GM19025 (cell line): ENCODE measurements at regions not wholly inside any gene's neighbourhood (a gene's known extent, or its start where the extent isn't known, plus 50 kb on each side); places are given as distances from the start of the nearest gene placed in this dataset.
"Not testable (repeated sequence)": the region's sequence is repeated elsewhere in the genome, so short reads cannot be mapped to it uniquely, and the experiment has no call there.

ENCODE experiments used
- ATAC-seq: cut with Tn5 transposase; IDR thresholded peaks from one replicate; pipeline ENCODE4 v1.9.1; 2021; ENCODE audit warnings: mild to moderate bottlenecking, low read depth, moderate library complexity; ENCODE audit not compliant: unreplicated experiment

GRCh38 chr16:82317411-82318167 is 147.6 kb upstream of the MPHOSPH6 start:
- ATAC-seq: no peak

DNA sequence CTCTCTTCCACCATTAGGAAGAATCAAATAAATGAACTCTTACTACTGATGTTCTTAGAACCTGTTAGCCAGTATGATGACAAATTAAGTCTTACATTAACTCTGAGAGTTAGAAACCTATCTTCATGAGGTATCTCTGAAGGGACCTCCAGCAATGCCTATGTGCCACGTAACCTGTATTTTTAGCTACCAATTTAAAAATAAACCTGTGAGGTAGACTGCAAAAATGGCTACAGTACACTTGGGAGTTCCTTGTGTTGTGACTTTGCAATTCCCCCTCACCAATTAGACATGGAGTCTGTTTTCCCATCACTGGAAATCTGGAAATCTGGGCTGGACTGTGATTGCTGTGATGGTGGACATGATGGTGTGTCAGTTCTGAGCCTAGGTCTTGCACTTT is 143.7 kb upstream of the MPHOSPH6 start:
- no peak for ATAC-seq

DNA sequence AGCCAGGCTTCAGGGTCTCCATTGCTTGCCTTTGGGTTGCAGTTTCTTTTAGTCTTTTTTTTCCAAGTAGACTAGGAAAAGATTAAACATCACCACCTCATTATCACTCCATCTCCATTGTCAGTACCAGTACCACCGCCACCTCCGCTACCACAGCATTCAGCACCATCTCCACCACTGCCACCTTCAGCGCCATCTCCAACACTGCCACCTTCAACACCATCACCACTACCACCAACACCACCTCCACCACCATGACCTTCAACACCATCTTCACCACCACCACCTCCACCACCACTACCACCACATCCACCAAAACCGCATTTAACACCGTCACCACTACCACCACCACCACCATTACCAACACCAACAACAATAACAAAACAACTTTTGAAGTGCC is 141.5 kb upstream of the MPHOSPH6 start:
- no peak for ATAC-seq

DNA sequence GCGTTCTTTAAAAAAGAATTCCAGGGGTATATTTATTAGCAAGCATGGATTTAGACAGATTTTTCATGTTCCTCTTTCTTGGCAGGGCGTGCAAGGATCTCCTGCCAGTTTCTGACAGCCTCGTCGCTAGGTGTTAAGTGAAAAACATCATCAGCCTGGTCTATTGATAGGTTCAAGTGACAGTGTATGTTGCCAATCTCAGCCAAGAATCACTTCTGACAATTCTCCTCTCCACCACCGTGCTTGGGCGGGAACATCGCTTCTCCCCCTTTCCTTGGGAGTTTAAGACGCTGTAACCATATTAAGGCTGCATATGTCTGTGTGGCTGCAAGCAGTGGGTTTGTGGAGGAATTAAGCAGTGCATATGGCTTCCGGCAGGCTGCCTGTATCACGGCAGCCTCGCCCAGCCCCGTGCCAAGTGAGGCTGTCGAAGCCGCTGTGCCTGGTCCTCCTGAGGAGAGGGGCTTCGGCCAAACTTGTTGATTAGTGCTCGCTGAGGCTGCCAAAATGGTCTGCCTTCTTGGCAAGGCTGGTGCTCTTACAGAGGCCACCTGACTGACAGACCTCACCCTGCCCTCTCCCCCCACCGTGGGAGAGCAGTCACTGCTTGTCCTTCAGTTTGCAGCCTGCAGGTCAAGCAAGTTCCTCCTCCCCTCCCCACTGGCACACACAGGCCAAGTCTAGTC is 132.2 kb upstream of the MPHOSPH6 start:
- ATAC-seq: no peak

- no peak for ATAC-seq
Observed at GRCh38 chr16:82301146-82301755, 131.2 kb upstream of the MPHOSPH6 start.

GRCh38 chr16:82300374-82300951 is 130.4 kb upstream of the MPHOSPH6 start:
- ATAC-seq: no peak

- ATAC-seq: no peak
Observed at GRCh38 chr16:82298472-82298871, 128.4 kb upstream of the MPHOSPH6 start.

DNA sequence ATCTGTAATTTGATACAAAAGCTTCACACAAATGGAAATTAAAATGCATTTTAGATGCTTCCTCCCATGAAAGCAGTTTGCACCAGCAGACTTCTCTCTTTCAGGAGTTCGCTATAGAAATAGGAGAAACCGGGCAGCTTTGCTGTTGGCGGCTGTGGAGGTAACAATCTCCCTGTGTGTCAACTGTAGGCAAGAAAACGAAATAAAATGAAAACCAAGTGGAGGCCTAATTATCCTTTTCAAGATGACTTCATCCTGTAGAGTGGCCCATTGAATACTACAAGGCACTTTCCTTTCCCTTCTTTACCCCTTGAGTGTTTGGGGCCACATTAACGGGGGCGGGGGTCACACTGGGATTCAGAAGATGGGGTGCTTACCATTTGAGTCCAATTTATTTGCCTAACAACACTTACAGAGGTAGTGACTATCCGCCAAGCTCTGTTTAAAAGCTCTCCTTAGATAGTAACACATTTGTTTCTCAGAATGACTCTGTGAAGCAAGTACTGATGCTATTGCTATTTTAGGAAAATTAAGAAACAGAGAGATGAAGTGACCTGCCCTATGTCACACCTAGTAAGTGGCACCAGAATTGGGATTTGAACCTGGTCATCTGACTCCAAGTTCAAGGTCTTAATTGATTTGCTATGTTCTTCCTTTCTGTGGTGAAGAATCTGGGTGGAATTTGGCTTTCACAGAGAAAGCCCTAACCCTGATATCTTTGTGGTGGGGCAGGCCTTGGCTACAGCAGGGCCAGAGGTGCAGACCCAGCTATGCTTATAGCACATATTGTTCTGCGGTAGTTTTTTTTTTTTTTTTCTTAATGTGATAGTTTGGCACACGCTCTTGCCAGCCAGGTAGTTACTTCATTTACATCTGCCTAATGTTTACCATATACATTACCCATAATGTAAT is 125.5 kb upstream of the MPHOSPH6 start:
- no peak for ATAC-seq

GRCh38 chr16:82293671-82294070 is 123.6 kb upstream of the MPHOSPH6 start:
- ATAC-seq: no peak

GRCh38 chr16:82287937-82288336 is 117.9 kb upstream of the MPHOSPH6 start:
- no peak for ATAC-seq

GRCh38 chr16:82282662-82283061 is 112.6 kb upstream of the MPHOSPH6 start:
- ATAC-seq: no peak

DNA sequence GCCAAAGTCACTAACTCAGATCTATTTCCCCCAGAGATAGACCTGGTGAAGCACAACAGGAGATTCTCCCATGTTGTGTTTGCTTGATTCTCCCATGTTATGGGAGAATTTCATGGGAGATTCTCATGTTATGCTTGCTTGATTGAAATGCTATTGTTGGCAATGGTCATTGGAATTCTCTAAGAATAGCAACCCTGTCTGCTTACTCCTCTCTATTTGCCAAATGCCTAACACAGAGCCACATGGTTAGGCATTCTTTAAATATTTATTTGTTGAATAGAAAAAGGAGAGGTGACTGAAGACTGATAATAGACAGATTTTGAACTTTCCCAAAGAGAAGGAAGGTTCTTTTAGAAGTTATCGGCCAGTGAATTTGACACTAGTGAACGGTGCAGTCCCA is 111.5 kb upstream of the MPHOSPH6 start:
- ATAC-seq: no peak

DNA sequence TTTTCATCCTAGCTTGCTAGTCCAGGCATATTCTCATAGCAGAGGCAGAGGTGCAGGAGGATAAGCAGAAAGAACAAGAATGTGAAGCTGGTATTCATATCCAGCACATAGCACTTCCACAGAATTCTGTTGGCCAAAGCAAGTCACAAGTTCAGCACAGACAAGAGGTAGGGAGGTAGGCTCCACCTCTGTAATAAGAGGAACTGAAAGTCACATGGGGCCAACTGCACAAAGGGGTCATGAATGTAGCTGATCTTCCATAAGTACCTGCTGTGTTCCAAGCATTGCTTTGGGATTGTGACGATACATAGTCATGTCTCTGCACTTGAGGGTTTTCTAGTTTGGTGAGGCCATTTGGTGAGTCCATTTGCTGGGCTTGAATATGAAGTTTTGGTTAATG is 110.8 kb upstream of the MPHOSPH6 start:
- ATAC-seq: no peak

DNA sequence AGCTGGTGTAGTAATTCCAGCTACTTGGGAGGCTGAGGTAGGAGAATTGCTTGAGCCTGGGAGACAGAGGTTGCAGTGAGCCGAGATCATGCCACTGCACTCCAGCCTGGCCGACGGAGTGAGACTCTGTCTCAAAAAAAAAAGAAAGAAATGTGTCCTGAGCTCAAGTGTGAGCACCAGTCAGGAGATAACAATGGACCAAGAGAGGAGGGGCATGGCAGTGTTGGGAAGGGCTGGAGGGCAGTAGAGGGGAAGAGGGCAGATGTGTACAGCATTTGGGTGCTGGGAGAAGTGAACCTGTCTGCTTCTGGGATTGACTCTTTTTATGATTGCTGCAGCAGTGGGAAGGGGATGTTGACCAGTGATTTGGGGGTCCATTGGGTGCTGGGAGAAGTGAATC is 105.3 kb upstream of the MPHOSPH6 start:
- ATAC-seq: not testable (repeated sequence)

DNA sequence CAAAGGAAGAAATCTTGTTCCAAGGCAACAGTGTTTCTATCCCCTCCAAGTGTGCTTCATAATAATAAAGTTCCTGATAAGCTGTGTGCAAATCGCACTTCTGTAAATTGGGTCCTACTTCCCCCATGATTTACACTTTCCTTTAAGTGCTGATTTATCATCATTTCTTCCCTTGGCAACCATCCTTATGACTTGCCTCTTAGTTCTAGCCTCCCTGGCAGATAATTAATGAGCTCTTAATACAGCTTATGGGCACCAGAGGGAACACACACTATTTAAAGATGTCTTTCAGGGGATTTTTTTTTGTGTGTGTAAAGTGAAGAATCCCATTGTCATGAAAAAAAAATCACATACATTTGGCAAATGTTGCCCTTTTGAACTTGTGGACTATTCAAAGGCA is 101.6 kb upstream of the MPHOSPH6 start:
- no peak for ATAC-seq

DNA sequence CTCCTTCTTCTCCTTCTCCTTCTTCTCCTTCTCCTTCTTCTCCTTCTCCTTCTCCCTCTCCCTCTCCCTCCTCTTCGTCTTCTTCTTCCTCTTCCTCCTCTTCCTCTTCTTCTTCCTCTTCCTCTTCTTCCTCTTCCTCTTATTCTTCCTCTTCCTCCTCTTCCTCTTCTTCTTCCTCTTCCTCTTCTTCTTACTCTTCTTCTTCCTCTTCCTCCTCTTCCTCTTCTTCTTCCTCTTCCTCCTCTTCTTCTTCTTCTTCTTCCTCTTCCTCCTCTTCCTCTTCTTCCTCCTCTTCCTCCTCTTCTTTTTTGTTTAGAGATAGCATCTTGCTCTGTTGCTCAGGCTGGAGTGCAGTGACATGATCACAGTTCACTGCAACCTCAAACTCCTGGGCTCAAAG is 97.7 kb upstream of the MPHOSPH6 start:
- not testable (repeated sequence) for ATAC-seq

DNA sequence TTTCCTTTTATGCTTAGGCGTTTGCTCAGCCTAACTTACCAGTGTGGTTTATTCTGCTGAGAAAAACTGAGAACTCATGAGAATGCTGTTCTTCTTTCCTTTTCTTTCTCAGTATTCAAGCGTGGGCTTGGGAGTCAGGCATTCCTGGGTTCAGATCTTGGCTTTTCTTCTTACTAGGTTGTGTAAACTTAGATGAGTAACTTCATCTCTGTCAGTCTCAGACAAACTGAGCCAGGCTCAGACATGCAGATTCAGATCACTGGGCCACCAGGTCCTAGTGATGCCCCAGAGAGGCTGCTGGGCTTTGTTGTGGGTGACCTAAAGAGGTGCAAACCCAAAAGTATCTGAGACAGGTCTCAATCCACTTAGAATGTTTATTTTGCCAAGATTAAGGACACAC is 95.8 kb upstream of the MPHOSPH6 start:
- no peak for ATAC-seq

DNA sequence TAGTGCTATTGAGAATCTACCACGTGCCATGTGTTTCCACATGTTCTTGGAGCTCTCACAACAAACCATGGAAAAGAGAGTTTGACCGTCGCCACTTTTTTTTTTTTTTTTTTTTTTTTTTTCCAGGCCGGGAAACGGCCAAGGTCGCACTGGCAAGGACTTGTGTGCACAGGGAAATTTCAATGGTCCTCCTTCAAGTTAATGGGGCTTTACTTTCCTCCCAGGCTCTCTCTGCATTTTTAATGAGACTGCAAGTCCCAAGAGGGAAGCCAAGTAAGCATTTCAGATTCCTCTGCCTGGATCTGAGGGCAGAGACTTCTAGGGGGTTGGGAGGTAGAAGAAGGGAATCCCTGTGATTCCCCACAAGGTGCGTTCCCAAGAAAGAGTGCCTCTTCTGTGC is 94.7 kb upstream of the MPHOSPH6 start:
- ATAC-seq: no peak

- no peak for ATAC-seq
Observed at GRCh38 chr16:82263521-82264143, 93.6 kb upstream of the MPHOSPH6 start.

DNA sequence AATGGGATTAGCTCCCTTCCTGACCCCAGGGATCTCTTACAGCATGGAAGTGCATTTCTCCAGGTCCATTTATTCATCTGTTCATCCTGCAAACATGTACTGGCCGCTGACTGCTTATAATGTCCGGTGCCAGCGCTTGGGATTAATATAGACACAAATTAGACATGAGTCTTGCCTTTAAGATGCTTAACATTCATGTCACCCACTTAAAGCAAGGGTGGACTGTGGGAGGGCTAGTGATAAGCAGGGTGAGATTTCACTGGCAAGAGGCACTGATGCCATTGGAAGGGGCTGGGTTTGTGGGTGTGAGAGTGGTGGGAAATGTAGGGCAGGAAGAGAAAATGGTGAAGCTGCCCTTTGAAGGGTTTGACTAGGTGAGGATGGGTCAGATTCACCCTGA is 92.2 kb upstream of the MPHOSPH6 start:
- ATAC-seq: no peak
